GM18502 (cell line): ENCODE measurements at regions not wholly inside any gene's neighbourhood (a gene's known extent, or its start where the extent isn't known, plus 50 kb on each side); places are given as distances from the start of the nearest gene placed in this dataset.
A peak's percentile ranks its signal among the peaks of the same experiment; 100 is the strongest.

Experiments
- ATAC-seq: cut with Tn5 transposase; IDR thresholded peaks from one replicate; pipeline ENCODE4 v1.9.1; 2021; ENCODE audit warnings: mild to moderate bottlenecking; ENCODE audit not compliant: unreplicated experiment, poor library complexity

- ATAC-seq = no peak
These were observed 178.3 kb upstream of the RALGAPA2 start for GRCh38 chr20:20890751-20891150.

GRCh38 chr20:20888936-20889335 lies 176.5 kb upstream of the RALGAPA2 start:
- no peak for ATAC-seq

GRCh38 chr20:20888266-20888656 lies 175.8 kb upstream of the RALGAPA2 start:
- no peak for ATAC-seq

GRCh38 chr20:20887593-20888265 lies 175.3 kb upstream of the RALGAPA2 start:
- no peak for ATAC-seq

GRCh38 chr20:20881808-20882207 lies 169.4 kb upstream of the RALGAPA2 start:
- ATAC-seq = no peak

GRCh38 chr20:20877079-20877478 lies 164.6 kb upstream of the RALGAPA2 start:
- ATAC-seq = no peak

- ATAC-seq = no peak
These were observed 163.3 kb upstream of the RALGAPA2 start for GRCh38 chr20:20875716-20876115.

- no peak for ATAC-seq
These were observed 160.0 kb upstream of the RALGAPA2 start for GRCh38 chr20:20872428-20872827.

GRCh38 chr20:20869161-20869775 lies 156.8 kb upstream of the RALGAPA2 start:
- no peak for ATAC-seq

- ATAC-seq = no peak
These were observed 152.1 kb upstream of the RALGAPA2 start for GRCh38 chr20:20864351-20865096.

- ATAC-seq = peak; percentile 79
These were observed 147.8 kb upstream of the RALGAPA2 start for GRCh38 chr20:20860078-20860806.

- ATAC-seq = no peak
These were observed 147.1 kb upstream of the RALGAPA2 start for GRCh38 chr20:20859510-20859909.

GRCh38 chr20:20856956-20857355 lies 144.5 kb upstream of the RALGAPA2 start:
- ATAC-seq = no peak

- ATAC-seq = no peak
These were observed 143.9 kb upstream of the RALGAPA2 start for GRCh38 chr20:20856306-20856705.

GRCh38 chr20:20851385-20851784 lies 138.9 kb upstream of the RALGAPA2 start:
- ATAC-seq = no peak

GRCh38 chr20:20850407-20850806 lies 138.0 kb upstream of the RALGAPA2 start:
- no peak for ATAC-seq

GRCh38 chr20:20849161-20849560 lies 136.7 kb upstream of the RALGAPA2 start:
- ATAC-seq = no peak

GRCh38 chr20:20847814-20848213 lies 135.4 kb upstream of the RALGAPA2 start:
- no peak for ATAC-seq

GRCh38 chr20:20843982-20844381 lies 131.5 kb upstream of the RALGAPA2 start:
- no peak for ATAC-seq

GRCh38 chr20:20839771-20840170 lies 127.3 kb upstream of the RALGAPA2 start:
- ATAC-seq = no peak

- ATAC-seq = no peak
These were observed 125.2 kb upstream of the RALGAPA2 start for GRCh38 chr20:20837574-20838021.
